ENCODE measurements at regions not wholly inside any gene's neighbourhood (a gene's known extent, or its start where the extent isn't known, plus 50 kb on each side); places are given as distances from the start of the nearest gene placed in this dataset.
"Not testable (repeated sequence)": the region's sequence is repeated elsewhere in the genome, so short reads cannot be mapped to it uniquely, and the experiment has no call there.

DNA sequence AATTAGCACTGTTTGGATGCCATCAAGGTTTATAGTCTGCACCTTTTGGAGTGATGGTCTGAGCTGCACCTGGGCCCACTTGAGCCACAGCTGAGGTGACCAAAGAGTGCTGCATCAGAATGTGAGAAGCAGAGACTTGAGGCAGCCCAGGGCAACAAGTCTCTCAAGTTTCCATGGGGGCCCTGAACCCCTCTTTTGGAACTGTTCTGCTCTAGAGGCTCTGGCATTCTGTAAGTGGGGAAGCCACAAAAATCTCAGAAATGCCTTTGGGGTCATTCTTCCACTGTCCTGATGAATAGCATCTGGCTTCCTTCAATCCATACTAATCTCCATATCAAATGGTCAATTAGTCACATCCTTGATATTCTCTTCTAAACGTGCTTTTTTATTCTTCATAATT is 298.4 kb upstream of the MAOA start:
- peak; percentile 7 for DNase-seq (ENCODE audit: low read depth, low spot score)

DNA sequence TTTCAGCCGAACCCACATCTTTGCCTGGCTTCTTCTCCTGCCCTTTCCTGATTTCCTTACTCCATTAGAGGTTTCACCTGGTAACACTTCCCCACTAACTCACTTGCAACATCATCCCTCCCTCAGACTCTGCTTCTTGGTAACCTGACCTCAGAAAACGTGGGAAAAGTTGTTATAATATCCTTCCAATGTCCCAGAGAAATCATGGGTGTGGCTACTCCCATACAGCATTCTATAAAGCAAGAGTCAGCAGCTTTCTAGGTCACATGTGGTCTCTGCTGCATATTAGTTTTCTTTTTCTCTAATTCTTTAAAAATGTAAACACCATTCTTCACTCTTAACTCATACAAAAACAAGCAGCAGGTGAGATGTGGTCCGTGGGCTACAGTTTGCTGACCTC is 283.1 kb upstream of the MAOA start:
- no peak for DNase-seq (ENCODE audit: low read depth, low spot score)

DNA sequence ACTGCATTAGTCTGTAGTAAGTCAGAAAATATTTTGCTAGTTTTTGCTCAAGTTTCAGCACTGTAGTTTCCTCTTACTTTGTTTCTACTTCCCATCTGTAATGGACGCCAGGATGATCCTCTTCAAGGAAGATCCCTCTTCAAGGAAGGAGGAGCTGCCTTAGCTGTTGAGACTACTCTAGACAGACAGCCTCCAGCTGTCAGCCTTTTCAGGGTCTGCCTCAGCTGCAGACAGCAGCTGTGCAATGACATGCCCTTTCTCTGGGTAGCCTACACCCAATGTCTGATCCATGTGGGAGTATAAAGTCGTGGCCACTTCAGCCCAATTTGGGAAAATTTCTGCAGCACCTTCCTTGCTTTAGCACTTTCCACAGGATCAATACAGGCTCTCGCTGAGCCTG is 281.0 kb upstream of the MAOA start:
- no peak for DNase-seq (ENCODE audit: low read depth, low spot score)

DNA sequence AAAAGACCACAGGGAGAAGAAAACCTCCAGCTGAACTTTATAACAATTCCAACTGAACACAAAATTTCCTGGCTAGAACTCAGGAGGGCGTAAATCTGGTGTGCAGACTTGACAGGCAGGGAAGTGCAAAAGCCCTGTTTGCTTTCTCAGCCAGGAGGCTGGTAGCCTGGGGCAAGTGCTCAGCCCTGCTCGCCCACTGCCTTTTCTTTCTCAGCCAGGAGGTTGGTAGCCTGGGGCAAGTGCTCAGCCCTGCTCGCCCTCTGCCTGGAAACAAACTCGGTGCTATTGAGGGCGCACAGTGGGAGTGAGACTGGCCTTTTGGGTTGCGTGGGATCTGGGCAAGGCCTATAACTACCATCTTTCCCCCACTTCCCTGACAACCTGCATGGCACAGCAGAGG is 275.4 kb upstream of the MAOA start:
- no peak for DNase-seq (ENCODE audit: low read depth, low spot score)

DNA sequence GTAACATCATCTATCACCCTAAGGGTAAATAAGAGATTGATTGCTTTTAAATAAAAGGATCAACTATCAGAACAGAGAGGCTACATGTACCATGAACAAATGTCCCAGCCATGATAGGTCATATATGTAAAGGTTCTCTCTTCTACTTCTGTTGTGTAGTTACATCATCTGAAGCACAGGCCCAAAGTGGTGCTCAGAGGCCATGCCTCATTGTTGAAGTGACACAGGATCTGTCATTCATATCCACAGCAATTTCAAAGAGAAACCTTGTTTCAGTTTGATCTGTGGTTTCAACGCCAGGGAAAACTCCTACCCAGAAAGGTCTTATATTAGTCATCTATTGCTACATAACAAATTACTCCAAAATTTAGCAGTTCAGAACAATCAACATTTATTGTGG is 269.2 kb upstream of the MAOA start:
- DNase-seq (ENCODE audit: low read depth, low spot score), result no peak

DNA sequence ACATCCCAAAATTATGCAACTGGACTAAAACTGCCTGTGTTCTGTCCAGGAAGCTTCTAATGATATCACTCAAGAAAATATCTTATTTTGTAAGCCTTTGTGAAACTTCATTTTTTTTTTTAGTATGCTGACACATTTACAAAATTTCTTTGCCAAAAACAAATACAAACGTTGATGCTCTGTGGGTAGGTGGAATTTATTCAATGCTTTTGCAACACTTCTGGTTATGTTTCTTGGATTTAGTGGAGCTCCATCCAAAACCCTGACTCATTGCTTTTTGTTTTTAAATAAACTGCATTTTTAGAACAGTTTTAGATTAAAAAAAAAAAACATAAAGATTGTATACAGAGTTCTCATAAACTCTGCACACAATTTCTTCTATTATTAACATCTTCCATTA is 250.9 kb upstream of the MAOA start:
- DNase-seq (ENCODE audit: low read depth, low spot score), result no peak

DNA sequence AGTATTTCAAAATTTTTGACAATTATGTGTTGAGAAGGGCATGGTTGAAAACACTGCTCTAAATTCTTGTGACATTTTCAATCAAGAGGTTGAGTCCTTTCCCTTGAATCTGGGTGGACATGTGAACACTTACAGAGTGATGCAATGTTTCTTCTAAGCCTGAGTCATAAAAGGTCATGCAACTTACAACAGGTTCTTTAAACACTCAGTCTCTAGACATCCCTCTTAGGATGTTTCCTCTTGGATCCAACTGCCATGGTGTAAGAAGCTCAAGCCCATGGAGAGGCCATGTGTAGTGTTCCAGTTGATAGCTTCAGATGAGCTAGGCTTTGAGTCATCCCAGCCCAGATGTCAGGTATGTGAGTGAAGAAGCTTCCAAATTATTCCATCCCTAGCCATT is 232.2 kb upstream of the MAOA start:
- DNase-seq (ENCODE audit: low read depth, low spot score), result no peak

DNA sequence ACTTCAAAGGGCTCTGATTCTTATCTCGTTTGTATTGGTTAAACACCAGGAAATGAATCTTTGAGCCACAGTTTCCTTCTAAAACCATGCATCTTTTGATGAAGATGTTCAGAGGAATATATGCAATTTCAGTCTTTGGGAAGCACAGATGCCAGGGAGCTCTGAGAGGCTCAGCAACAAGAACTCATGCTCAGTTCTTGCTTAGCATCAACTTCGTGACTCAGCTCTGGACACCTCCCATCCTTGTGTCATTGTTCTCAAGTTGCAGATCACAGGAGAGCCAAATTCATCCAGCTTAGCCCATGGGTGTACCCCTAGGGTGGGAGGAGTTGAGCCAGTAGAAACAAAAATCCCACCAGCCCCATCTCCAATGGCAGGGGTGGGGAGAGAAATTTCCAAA is 219.6 kb upstream of the MAOA start:
- no peak for DNase-seq (ENCODE audit: low read depth, low spot score)

DNA sequence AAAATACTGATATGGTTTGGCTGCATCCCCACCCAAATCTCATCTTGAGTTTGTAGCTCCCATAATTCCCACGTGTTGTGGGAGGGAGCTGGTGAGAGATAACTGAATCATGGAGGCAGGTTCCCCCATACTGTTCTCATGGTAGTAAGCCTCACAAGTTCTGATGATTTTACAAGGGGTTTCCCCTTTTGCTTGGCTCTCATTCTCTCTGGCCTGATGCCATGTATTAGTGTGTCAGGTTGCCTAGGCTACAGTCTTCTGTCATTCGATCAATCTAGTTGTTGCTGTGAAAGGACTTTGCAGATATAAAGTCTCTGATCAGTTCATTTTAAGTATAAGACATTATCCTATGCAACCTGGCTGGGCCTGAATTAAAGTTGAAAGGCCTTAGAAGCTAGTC is 209.3 kb upstream of the MAOA start:
- no peak for DNase-seq (ENCODE audit: low read depth, low spot score)

DNA sequence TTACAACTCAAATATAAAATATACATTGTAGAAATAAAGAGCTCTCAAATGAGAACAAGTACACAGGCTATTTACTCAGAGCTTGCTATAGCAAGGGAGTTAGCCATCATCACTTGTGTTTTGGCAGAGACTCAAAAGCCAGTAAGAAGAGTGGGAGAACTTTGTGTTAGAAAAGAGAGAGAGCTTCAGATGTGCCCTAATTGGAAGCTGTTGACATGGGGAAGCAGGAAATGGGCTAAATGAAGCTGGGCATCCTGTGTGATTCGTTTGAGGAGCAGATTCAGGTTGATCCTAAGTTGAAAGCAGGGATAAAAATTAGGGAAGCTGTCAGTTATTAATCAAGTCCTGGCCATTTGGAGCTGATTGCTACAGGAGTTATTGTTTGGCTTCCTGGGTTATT is 207.4 kb upstream of the MAOA start:
- no peak for DNase-seq (ENCODE audit: low read depth, low spot score)

DNA sequence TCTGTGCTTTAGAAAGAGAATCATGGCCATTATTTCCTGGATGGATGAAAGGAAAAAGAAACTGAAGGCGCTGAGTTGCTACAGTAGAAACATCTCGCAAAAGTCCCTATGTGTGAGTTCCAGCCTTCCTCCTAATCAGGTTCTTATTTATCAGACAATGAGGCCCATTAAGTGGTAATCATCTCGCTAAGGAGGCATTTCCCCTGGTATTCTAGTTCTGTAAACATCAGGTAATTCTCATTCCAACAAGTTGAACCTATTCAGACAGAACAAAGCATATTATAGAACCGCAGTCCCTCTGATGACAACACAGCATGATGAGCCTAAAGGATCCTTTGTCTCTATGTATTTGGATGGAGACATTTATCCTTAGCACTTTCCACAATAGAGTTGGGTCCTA is 205.7 kb upstream of the MAOA start:
- DNase-seq (ENCODE audit: low read depth, low spot score), result no peak

DNA sequence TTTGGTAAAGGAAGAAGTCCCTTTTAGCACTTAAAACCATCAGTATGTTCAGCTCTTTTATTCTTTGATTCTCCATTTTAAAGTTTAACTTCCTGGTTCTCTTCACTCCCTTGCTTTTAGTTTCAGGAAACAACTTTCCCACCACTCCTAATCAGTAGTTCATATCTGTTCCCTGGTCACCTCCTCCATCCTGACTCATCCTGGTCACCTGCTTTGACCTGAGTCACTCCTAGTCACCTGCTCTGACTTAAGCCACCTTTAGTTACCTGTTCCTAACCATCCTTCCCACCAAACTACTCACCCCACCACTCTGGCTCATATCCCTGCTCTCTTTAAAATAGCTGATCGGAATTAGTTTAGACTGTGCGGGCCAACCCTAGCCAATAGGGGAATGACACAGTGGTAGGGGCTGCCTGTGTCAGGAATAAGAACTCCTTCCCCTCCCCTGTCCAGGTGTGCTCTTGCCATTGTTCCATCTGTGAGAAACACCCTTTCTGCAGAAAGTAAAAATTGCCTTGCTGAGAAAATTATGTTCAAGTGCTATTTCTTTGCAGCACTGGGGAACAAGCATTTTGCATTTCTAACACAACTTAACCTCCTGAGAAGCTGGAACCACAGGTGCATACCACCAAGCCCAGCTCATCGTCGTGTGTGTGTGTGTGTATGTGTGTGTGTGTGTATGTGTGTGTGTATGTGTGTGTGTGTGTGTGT is 204.0 kb upstream of the MAOA start:
- DNase-seq (ENCODE audit: low read depth, low spot score), result not testable (repeated sequence)

DNA sequence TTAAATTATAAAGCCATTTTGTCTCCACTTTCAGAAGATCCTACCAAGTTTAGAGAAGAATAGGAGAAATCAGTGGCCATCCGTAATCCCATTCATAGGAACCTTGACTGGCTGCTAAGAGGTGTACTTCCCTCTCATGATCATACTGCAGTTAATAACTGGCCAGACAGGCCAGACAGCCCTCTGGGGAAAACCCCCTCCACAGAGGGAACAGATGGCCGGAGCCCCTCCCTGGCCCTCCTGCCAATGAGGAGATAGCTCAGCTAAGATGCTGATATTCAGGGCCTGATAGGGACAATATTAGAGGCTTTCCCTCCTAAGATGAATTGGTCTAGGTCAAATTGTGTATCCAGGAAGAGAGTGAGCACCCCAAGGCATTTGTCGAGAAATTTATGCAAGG is 200.0 kb upstream of the MAOA start:
- DNase-seq (ENCODE audit: low read depth, low spot score), result no peak

DNA sequence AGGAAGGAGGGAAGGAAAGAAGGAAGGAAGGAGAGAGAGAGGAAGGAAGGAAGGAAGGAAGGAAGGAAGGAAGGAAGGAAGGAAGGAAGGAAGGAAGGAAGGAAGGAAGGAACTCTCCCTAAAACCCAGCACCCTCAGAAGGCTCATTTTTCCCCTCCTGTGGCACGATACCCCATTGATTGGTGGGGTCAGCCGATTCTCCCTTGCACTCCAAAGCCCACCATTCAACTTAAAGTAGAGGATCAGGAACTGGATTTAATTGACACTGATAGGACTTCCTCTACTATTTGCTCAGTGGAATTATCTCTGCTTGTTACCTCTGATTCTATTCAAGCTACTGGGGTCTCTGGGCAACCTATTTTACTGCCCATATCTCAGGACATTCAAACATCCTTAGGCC is 199.2 kb upstream of the MAOA start:
- no peak for DNase-seq (ENCODE audit: low read depth, low spot score)

DNA sequence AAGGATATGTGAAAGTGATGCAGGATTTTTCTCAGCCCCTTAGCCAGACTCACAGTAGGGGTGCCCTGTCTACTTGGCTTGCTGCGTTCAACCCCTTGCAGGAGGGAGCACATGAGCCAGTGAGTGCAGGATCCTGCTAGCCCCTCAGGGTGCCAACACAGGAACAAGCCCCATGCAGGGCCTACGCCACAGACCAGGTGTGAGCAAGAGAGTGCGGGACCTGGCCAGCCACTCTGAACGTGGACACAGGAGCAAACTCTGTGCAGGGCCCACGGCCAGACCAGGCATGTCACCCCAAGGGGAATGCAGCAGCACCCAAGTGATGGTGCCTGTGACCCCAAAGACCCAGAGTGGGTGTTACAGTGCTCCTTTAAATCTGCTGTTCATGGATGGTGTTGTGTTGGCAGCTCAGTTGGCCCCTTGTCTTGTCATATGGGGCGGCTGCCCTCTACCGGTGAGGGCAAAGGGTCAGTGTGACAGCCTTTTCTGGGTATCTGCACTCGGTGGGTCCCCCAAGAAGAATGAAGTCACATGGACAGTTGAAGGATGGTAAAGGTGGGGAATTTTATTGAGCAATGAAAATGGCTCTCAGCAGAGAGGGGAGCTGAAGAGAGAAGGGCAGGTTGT is 188.4 kb upstream of the MAOA start:
- no peak for DNase-seq (ENCODE audit: low read depth, low spot score)

DNA sequence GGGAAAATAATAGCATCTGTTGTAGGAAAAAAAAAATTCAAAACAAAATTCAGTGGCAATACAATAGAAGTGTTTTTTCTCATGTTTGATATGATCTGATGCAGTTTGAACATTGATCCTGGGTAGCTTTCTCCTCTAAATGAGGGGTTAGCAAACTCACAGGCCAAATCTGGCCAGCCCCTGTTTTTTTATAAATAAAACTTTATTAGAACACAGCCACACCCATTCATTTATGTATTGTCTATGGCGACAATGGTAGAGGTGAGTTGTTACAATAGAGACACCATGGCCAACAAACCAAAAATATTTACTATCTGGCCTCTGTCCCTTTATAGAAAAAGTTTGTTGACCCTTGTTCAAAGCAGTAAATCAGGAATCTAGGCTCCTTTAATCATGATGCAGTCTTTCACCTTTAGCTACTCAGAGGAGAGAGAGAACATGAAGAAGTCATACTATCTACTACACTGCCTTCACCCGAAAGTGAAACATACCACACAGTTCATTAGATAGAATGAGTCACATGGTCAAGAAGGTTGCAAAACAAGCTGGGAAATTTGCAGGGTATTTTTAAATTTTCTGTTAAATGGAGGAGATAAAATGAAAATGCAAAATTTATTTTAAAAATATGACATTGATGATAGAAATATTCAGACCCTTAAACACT is 186.6 kb upstream of the MAOA start:
- DNase-seq (ENCODE audit: low read depth, low spot score), result no peak

DNA sequence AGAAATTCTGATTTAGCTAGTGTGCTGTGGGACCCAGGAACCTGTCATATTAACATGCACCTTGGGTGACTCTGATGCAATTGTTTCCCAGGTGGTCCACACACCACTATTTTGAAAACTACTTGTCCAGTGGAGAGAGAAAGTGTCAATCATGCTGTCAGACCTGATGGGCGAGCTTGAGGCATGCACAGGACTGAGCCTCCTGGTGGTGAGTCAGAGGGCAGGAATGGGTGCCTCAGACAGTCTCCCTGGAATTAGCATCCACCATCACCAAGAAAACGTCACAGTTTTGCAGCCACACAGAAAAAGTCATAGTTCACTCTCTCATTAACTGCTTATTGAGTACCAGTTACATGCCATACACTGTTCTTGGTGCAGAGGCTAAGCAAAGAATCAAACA is 181.8 kb upstream of the MAOA start:
- peak; percentile 17 for DNase-seq (ENCODE audit: low read depth, low spot score)

DNA sequence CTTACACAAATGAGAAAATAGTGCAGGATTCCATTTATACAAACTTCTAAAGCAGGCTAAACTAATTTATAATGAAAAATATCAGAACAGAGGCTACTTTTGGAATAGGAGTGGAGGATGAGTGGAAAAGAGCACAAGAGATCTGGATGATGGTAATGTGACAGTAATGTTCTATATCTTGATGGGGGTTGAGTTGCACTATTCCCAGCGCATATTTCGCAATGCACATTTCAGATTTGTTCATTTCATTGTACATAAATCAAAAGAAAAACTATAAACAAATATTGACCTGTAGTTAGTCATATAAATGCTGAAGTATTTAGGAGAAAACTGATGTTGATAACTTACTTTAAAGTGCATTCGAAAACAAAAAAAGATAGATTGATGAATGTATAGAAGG is 177.0 kb upstream of the MAOA start:
- no peak for DNase-seq (ENCODE audit: low read depth, low spot score)

DNA sequence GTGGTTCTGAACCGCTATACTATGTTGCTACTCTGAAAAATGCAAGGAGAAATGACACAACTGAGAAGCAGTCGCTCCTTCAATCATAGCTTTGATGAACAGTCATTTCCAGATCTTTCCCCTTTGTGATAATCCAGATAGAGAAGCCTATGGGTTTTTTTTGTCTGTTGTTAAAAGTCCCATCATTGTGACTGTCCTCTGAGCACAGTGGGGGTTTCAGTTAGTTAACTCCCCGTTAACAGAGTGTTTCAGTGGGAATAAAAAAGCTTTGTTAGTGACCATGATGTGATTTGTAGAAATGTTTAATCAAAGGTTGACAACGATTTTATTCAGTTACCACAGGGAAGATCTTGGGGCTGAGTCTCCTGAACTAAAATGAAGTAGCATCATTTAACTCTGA is 176.2 kb upstream of the MAOA start:
- no peak for DNase-seq (ENCODE audit: low read depth, low spot score)

DNA sequence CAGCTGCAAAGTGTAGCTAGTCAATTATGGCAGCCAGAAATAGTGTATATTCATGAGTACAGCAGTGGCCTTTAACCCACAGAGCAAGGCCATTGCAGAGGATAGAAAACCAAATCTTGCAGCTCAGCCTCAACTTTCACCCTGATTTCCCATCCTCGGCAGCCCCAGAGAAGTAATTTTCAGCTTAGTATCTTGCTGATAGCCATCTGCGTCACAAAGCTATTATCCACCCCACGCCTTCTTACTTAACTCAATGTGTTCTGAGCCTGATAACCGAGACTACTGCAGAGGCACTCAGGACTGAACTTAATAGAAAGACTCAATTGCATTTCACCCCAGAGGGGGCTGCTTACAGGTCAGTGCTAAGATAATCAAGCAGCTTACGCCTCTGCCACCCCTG is 174.5 kb upstream of the MAOA start:
- DNase-seq (ENCODE audit: low read depth, low spot score), result no peak

DNA sequence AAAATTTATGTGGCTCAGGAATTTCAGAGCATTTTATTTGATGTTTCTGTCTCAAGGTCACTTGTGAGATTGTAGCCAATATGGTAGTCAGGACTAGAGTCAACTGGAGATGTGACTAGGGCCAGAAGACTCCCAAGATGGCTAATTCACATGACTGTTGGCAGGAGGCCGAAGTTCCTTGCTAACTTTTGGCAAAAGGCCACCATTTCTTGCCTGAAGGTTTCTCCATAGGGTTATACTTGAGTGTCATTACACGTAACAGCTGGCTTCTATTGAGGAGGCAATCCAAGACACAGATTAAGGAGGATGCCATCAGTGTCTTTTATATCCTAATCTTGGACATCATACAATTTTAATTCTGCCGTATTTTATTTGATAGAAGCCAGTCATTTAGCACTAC is 162.3 kb upstream of the MAOA start:
- no peak for DNase-seq (ENCODE audit: low read depth, low spot score)

DNA sequence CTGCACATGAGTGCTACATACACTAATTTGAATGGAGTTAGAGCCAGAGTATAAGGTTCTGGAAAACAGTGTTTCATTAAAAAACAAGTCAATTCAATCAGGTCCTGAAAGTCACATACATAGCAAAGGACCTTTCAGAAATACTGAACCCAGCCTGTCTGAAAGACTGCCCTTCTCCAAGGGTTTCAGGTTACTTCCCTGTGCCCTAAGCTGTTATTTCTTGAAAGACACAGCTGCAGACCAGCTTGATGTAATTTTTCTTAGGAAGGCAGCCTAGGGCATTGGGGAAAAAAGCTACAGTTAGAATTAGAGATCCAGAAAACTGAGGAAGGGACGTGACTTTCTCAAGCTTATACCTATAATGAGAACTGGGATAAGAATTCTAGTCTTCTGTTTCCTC is 155.9 kb upstream of the MAOA start:
- DNase-seq (ENCODE audit: low read depth, low spot score), result no peak

DNA sequence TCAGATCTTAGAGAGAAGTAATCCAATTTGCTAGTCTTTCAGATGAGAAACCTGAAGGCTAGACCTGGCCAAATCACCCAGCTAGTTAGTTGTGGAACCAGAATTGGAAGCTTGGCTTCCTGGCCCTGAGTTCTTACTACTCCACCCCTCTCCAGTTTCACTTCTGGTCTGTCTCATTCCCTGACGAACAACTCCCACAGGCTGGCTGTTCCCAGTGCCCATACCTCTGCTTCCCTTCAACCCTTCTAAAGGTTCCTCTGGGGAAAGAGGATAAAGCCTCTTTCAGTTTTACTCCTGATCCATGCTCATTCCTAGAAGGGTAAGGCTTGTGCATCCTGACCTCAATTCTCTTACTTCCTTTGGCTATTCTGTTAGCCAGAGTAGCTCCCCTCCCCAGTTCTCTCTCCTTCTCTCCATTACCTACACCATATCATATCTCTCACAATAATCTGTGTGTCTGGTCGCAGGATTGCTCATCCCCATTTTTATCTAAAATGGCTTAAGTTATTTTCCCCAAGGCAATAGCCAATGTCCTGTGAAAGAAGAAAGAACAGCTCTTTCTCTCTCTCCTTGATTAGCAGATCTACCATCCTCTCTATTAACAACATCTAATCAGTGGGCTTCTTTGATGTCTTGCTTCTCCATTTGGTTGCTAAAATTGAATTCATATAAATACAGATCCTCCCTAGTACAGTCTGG is 155.0 kb upstream of the MAOA start:
- no peak for DNase-seq (ENCODE audit: low read depth, low spot score)
